ENCODE measurements at regions not wholly inside any gene's neighbourhood (a gene's known extent, or its start where the extent isn't known, plus 50 kb on each side); places are given as distances from the start of the nearest gene placed in this dataset.

- no peak for DNase-seq (ENCODE audit: low spot score)
- H3K27me3 Mint-ChIP-seq (ENCODE audit: low read depth) = no peaks in the 10 kb centered on the region
- H3K4me3 Mint-ChIP-seq (ENCODE audit: unreplicated experiment) = no peak overlapping the region
- H3K4me1 Mint-ChIP-seq (ENCODE audit: low read depth) = no peaks in the 10 kb centered on the region
- TF ChIP-seq CTCF (IDR thresholded peaks at IDR 0.05) = peak; percentile 86
- H3K9me3 Mint-ChIP-seq (ENCODE audit: low read depth) = no peaks in the 10 kb centered on the region
- H3K27ac Mint-ChIP-seq (ENCODE audit: unreplicated experiment) = no peak overlapping the region
- no peaks in the 10 kb centered on the region for H3K36me3 Mint-ChIP-seq (ENCODE audit: low read depth)
These were observed 1202.8 kb downstream of the DIAPH3 start for GRCh38 chr13:58960888-58961287.

- no peaks in the 10 kb centered on the region for H3K36me3 Mint-ChIP-seq (ENCODE audit: low read depth)
- peaks cover under 1% of the 10 kb centered on the region for H3K9me3 Mint-ChIP-seq (ENCODE audit: low read depth)
These were observed 1200.4 kb downstream of the DIAPH3 start for GRCh38 chr13:58963321-58963720.

GRCh38 chr13:58964048-58964447 lies 1199.7 kb downstream of the DIAPH3 start:
- DNase-seq (ENCODE audit: low spot score) = no peak
- Mint-ChIP-seq H3K9me3 (ENCODE audit: low read depth) (peaks cover 4% of the 10 kb centered on the region), H3K4me1 (ENCODE audit: low read depth) (no peaks in the 10 kb centered on the region), H3K4me3 (ENCODE audit: unreplicated experiment) (no peak overlapping the region), H3K27ac (ENCODE audit: unreplicated experiment) (no peak overlapping the region), H3K36me3 (ENCODE audit: low read depth) (no peaks in the 10 kb centered on the region), H3K27me3 (ENCODE audit: low read depth) (no peaks in the 10 kb centered on the region)
- TF ChIP-seq CTCF (IDR thresholded peaks at IDR 0.05) = no peak

More at GRCh38 chr13:58963321-58963720, 1200.4 kb downstream of the DIAPH3 start:
- Mint-ChIP-seq H3K4me1 (ENCODE audit: low read depth) (no peaks in the 10 kb centered on the region), H3K27ac (ENCODE audit: unreplicated experiment) (no peak overlapping the region), H3K4me3 (ENCODE audit: unreplicated experiment) (no peak overlapping the region), H3K27me3 (ENCODE audit: low read depth) (no peaks in the 10 kb centered on the region)
- no peak for TF ChIP-seq CTCF (IDR thresholded peaks at IDR 0.05)
- no peak for DNase-seq (ENCODE audit: low spot score)

GRCh38 chr13:58977085-58977484 lies 1186.6 kb downstream of the DIAPH3 start:
- Mint-ChIP-seq H3K4me1 (ENCODE audit: low read depth) (peaks cover 12% of the 10 kb centered on the region), H3K4me3 (ENCODE audit: unreplicated experiment) (no peak overlapping the region), H3K36me3 (ENCODE audit: low read depth) (no peaks in the 10 kb centered on the region), H3K27me3 (ENCODE audit: low read depth) (no peaks in the 10 kb centered on the region), H3K27ac (ENCODE audit: unreplicated experiment) (no peak overlapping the region), H3K9me3 (ENCODE audit: low read depth) (no peaks in the 10 kb centered on the region)
- no peak for TF ChIP-seq CTCF (IDR thresholded peaks at IDR 0.05)
- DNase-seq (ENCODE audit: low spot score) = no peak

GRCh38 chr13:58978331-58978730 lies 1185.4 kb downstream of the DIAPH3 start:
- Mint-ChIP-seq H3K9me3 (ENCODE audit: low read depth) (peaks cover 11% of the 10 kb centered on the region), H3K36me3 (ENCODE audit: low read depth) (no peaks in the 10 kb centered on the region), H3K4me1 (ENCODE audit: low read depth) (peaks cover 12% of the 10 kb centered on the region), H3K27ac (ENCODE audit: unreplicated experiment) (no peak overlapping the region), H3K4me3 (ENCODE audit: unreplicated experiment) (no peak overlapping the region), H3K27me3 (ENCODE audit: low read depth) (no peaks in the 10 kb centered on the region)
- DNase-seq (ENCODE audit: low spot score) = no peak
- no peak for TF ChIP-seq CTCF (IDR thresholded peaks at IDR 0.05)
